ENCODE measurements at regions not wholly inside any gene's neighbourhood (a gene's known extent, or its start where the extent isn't known, plus 50 kb on each side); places are given as distances from the start of the nearest gene placed in this dataset.

- TF ChIP-seq CTCF (IDR thresholded peaks at IDR 0.05), result no peak
- TF ChIP-seq POLR2A (IDR thresholded peaks at IDR 0.05), result no peak
These were observed 173.1 kb downstream of the MFSD1 start for GRCh38 chr3:158974904-158975303.
